ENCODE measurements at regions not wholly inside any gene's neighbourhood (a gene's known extent, or its start where the extent isn't known, plus 50 kb on each side); places are given as distances from the start of the nearest gene placed in this dataset.

DNA sequence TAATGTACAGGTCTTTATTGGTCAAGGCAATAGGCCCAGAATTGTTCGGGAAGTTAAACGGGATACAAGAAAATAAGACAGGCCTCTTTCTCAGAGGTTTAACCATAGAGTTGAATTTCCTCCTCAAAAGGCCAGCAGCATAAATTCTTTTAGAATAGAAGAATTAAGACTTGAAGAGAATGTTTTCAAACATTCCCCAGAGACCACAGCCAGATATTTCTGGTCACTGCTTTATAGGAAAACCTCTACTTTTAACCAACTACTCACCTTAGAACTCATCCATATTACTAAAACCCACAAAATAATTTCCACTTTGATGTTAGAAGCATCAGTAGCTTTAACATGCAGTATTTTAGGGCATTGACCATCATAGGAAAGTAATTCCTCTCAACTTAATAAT, 317.9 kb downstream of the RAB28 start:
- H3K9ac ChIP-seq (ENCODE audit: low read depth, low read length), result no peak overlapping the region
- no peaks in the 10 kb centered on the region for H3K9me3 ChIP-seq (ENCODE audit: insufficient read depth, low read depth, low read length)
- no peaks in the 10 kb centered on the region for H3K27me3 ChIP-seq (ENCODE audit: insufficient read depth, low read length)
- WGBS, result 93% methylated on average over 2 of the region's 2 CpGs
- no peaks in the 10 kb centered on the region for H3K36me3 ChIP-seq (ENCODE audit: insufficient read depth, low read length)
- H3K4me3 ChIP-seq (ENCODE audit: low read length), result no peak overlapping the region
- no peaks in the 10 kb centered on the region for H3K4me1 ChIP-seq (ENCODE audit: insufficient read depth, low read length)
- H3K27ac ChIP-seq (ENCODE audit: low read depth, low read length), result no peak overlapping the region

DNA sequence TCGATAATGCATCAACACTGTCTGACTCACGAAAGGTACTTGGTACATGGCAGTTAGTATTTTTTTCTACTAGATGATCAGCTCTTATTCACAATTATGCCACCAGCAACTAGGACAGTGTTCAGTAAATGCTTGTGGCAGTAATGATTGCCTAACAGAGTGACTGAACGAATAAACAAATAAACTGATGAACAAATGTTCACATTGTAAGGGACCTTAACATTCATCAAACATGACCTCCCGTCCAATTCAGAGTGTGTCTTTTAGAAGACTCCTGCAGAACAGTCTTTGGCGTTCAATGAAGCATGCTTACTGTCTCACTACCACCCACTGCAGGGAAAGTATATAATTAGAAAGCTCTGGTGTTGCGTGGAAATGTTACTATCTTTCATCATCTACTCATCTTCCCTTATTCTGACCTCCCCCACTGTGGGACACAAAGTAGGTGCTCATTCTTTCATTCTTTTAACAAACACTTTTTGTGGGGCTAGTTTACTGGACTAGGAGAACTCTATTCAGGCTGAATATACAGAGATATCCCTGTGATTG, 319.3 kb downstream of the RAB28 start:
- Histone ChIP-seq H3K9me3 (ENCODE audit: insufficient read depth, low read depth, low read length) (no peaks in the 10 kb centered on the region), H3K9ac (ENCODE audit: low read depth, low read length) (no peak overlapping the region), H3K4me1 (ENCODE audit: insufficient read depth, low read length) (no peaks in the 10 kb centered on the region), H3K27ac (ENCODE audit: low read depth, low read length) (no peak overlapping the region), H3K4me3 (ENCODE audit: low read length) (no peak overlapping the region), H3K27me3 (ENCODE audit: insufficient read depth, low read length) (no peaks in the 10 kb centered on the region), H3K36me3 (ENCODE audit: insufficient read depth, low read length) (no peaks in the 10 kb centered on the region)
- WGBS, result 97% methylated on average over 5 of the region's 6 CpGs

DNA sequence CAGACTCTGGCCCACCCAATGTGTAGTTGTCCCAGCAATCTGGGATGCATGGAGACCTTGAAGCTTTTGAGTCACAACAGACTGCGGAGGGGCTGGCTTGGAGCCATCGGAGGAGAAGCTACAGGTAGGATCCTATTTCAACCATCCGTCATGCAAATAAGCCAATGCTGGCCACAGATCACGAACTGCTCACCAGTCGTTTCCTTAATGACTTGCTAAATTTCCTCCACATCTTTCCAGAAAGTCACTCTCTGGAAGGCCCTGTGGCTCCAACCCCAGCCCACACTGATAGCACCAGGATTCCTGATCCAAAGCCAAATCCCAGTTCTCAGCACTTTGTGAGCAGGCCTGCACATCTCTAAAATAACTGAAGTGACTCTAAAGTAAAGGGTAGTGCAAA, 321.3 kb downstream of the RAB28 start:
- WGBS, result 64% methylated on average over 5 of the region's 5 CpGs
- no peak overlapping the region for H3K9ac ChIP-seq (ENCODE audit: low read depth, low read length)
- H3K4me3 ChIP-seq (ENCODE audit: low read length), result no peak overlapping the region
- H3K27ac ChIP-seq (ENCODE audit: low read depth, low read length), result no peak overlapping the region
- H3K36me3 ChIP-seq (ENCODE audit: insufficient read depth, low read length), result no peaks in the 10 kb centered on the region
- no peaks in the 10 kb centered on the region for H3K27me3 ChIP-seq (ENCODE audit: insufficient read depth, low read length)
- no peaks in the 10 kb centered on the region for H3K4me1 ChIP-seq (ENCODE audit: insufficient read depth, low read length)
- no peaks in the 10 kb centered on the region for H3K9me3 ChIP-seq (ENCODE audit: insufficient read depth, low read depth, low read length)

DNA sequence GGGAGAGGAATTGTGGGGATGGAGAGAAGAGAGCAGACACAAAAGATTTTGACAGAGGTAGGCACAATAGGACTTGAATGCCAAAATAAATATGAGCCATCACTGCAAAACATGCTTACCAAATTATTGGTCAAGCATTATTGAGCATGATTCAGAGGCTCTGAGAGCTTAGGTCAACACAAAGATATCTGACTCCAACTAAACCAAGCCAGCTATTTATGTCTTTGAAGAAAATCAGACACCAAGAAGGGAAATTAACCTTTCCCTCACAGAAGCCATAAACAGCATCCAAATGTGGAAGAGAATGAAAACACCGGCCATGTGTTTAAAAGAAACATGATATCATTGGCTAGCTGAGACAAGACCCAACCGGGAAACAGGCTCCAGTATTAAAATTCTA, 323.2 kb downstream of the RAB28 start:
- H3K4me3 ChIP-seq (ENCODE audit: low read length), result no peak overlapping the region

DNA sequence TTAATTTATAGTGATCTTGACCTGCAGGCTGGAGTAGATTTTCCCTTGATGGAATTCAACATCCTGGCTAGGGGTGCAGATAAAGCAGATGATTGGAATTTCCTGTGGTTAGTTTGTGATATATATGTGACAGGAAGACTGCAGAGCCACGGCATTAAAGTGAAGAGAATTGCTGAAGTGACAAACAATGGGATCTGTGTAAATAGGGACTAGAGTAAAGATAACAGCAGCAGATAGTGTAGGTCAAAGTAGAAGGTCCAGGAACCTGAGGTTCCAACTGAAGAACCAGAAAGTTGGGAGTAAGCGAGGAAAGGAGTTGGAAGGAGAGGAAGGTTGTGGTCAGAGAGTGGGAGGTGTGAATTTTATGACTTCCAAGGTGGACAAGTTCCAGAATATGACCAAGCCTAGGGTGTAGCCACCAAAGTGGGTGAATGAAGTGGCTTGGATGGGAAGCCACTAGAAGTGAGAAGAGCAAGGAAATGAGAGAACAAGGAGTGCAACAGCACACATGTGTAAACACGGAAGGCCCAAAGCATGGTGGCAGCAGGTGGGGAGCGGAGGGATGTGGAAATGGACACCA, 325.0 kb downstream of the RAB28 start:
- H3K27ac ChIP-seq (ENCODE audit: low read depth, low read length), result no peak overlapping the region
- WGBS, result 91% methylated on average over 4 of the region's 4 CpGs

More for the DNA sequence above, 323.2 kb downstream of the RAB28 start:
- Histone ChIP-seq H3K9ac (ENCODE audit: low read depth, low read length) (no peak overlapping the region), H3K27me3 (ENCODE audit: insufficient read depth, low read length) (no peaks in the 10 kb centered on the region), H3K9me3 (ENCODE audit: insufficient read depth, low read depth, low read length) (no peaks in the 10 kb centered on the region), H3K27ac (ENCODE audit: low read depth, low read length) (no peak overlapping the region), H3K4me1 (ENCODE audit: insufficient read depth, low read length) (no peaks in the 10 kb centered on the region), H3K36me3 (ENCODE audit: insufficient read depth, low read length) (no peaks in the 10 kb centered on the region)
- 100% methylated on average over 1 of the region's 2 CpGs for WGBS

DNA sequence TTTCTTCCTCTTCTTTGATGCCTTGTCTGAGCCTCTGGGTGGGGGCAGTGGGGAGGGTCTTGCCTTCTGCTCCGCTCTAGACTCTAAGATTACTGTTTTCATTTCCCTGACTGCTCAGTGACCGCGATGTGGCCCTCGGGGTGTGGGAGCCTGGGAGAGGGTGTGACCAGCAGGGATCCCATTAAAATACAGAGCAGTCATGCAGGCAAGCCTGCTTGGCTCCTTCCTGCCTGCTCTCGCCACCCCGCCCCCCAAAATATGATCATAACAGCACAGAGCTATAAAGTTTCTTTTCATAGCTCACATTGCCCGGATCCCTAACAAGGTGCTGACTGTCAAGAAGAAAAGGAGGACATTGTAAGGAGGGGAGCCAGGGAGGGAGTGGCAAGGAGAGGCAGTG, 332.9 kb downstream of the RAB28 start:
- no peaks in the 10 kb centered on the region for H3K36me3 ChIP-seq (ENCODE audit: insufficient read depth, low read length)
- H3K27ac ChIP-seq (ENCODE audit: low read depth, low read length), result no peak overlapping the region
- no peak overlapping the region for H3K9ac ChIP-seq (ENCODE audit: low read depth, low read length)
- H3K4me3 ChIP-seq (ENCODE audit: low read length), result no peak overlapping the region
- no peaks in the 10 kb centered on the region for H3K9me3 ChIP-seq (ENCODE audit: insufficient read depth, low read depth, low read length)
- WGBS, result 71% methylated on average over 7 of the region's 7 CpGs
- no peaks in the 10 kb centered on the region for H3K4me1 ChIP-seq (ENCODE audit: insufficient read depth, low read length)
- H3K27me3 ChIP-seq (ENCODE audit: insufficient read depth, low read length), result no peaks in the 10 kb centered on the region

More for the DNA sequence above, 325.0 kb downstream of the RAB28 start:
- no peaks in the 10 kb centered on the region for H3K4me1 ChIP-seq (ENCODE audit: insufficient read depth, low read length)
- H3K9me3 ChIP-seq (ENCODE audit: insufficient read depth, low read depth, low read length), result no peaks in the 10 kb centered on the region
- H3K36me3 ChIP-seq (ENCODE audit: insufficient read depth, low read length), result no peaks in the 10 kb centered on the region
- H3K27me3 ChIP-seq (ENCODE audit: insufficient read depth, low read length), result no peaks in the 10 kb centered on the region
- no peak overlapping the region for H3K4me3 ChIP-seq (ENCODE audit: low read length)
- H3K9ac ChIP-seq (ENCODE audit: low read depth, low read length), result no peak overlapping the region

DNA sequence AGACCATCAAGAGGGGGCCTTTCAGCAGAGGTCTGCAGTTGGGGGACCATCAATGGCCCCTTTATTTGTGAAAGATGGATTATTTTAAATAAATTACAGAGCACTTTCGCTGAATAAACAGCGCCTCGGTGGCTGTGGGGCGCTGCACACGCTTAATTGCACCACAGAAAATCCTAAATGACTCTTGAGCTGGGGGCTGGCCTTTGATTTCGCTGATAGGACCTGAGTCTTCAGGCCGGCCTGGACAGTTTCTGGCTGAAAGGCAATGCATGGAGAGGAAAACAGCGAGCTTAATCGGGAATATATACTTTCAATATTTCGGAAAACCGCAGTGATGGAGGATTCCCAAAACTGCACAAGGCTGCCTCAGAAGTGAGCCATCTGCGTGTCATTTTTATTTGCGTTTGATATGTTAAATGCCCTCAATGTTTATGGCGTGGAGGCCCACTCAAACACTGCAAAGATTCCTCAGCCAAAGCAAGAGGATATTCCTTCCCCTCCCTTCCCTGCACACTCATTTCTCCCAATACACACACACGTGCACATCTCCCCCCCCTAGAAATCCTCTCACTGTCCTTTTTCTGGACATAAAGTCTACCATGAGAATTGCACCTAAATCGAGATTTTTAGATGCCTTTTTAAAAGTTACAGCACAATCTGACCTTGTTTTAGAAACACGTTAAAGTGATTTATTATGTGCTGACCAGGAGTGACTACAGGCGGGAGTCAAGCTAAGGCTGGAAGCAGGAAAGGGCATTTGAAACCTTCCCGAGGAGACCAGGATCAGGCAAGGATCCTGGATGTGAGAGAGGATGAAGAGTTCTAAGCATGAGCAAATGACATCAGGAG, 340.7 kb downstream of the RAB28 start:
- Histone ChIP-seq H3K4me1 (ENCODE audit: insufficient read depth, low read length) (no peaks in the 10 kb centered on the region), H3K27me3 (ENCODE audit: insufficient read depth, low read length) (no peaks in the 10 kb centered on the region), H3K9ac (ENCODE audit: low read depth, low read length) (no peak overlapping the region), H3K36me3 (ENCODE audit: insufficient read depth, low read length) (no peaks in the 10 kb centered on the region), H3K9me3 (ENCODE audit: insufficient read depth, low read depth, low read length) (no peaks in the 10 kb centered on the region), H3K4me3 (ENCODE audit: low read length) (no peak overlapping the region), H3K27ac (ENCODE audit: low read depth, low read length) (no peak overlapping the region)
- 92% methylated on average over 19 of the region's 19 CpGs for WGBS

DNA sequence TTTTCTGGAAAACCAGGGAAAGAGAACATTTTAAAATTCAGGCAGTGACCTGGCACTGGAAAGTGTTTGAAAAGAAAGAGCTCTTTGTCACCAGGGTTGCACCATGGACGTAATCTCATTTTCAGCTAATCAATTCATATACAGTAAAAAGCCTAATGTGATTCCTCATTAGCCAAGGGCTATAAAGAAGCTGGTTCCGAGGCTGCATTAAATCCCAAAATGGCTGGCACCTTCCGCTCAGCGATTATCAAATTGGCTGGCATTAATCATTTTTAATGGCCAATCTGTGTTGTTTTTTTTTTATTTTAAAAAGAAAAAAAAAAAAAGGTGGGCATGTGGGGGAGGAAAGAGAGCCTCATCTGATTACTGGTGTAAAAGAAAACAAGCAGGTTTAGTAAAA, 341.4 kb downstream of the RAB28 start:
- no peaks in the 10 kb centered on the region for H3K36me3 ChIP-seq (ENCODE audit: insufficient read depth, low read length)
- no peak overlapping the region for H3K9ac ChIP-seq (ENCODE audit: low read depth, low read length)
- no peaks in the 10 kb centered on the region for H3K27me3 ChIP-seq (ENCODE audit: insufficient read depth, low read length)
- no peaks in the 10 kb centered on the region for H3K4me1 ChIP-seq (ENCODE audit: insufficient read depth, low read length)
- no peaks in the 10 kb centered on the region for H3K9me3 ChIP-seq (ENCODE audit: insufficient read depth, low read depth, low read length)
- H3K4me3 ChIP-seq (ENCODE audit: low read length), result no peak overlapping the region
- 92% methylated on average over 4 of the region's 4 CpGs for WGBS
- H3K27ac ChIP-seq (ENCODE audit: low read depth, low read length), result no peak overlapping the region

DNA sequence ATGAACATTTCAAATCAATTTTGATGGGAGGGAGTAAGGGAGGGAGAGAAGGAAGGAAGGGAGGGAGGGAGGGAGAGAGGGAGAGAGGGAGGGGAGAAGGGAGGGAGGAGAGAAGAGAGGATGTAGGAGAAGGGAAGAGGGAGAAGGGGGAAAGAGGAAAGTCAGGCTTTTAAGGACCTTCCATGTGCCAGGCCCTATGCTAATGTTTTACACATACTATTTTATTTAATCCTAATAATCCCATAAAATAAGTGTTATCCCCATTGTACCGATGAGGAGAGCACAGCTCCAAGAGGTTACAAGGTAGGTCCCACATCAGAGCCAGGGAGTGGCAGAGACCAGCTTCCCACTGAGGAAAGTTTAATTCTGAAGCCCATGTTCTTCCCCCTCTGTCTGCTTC, 341.9 kb downstream of the RAB28 start:
- no peaks in the 10 kb centered on the region for H3K27me3 ChIP-seq (ENCODE audit: insufficient read depth, low read length)
- H3K4me3 ChIP-seq (ENCODE audit: low read length), result no peak overlapping the region
- H3K4me1 ChIP-seq (ENCODE audit: insufficient read depth, low read length), result no peaks in the 10 kb centered on the region
- no peak overlapping the region for H3K27ac ChIP-seq (ENCODE audit: low read depth, low read length)
- no peaks in the 10 kb centered on the region for H3K9me3 ChIP-seq (ENCODE audit: insufficient read depth, low read depth, low read length)
- 94% methylated on average over 1 of the region's 1 CpG for WGBS
- no peaks in the 10 kb centered on the region for H3K36me3 ChIP-seq (ENCODE audit: insufficient read depth, low read length)
- H3K9ac ChIP-seq (ENCODE audit: low read depth, low read length), result no peak overlapping the region

DNA sequence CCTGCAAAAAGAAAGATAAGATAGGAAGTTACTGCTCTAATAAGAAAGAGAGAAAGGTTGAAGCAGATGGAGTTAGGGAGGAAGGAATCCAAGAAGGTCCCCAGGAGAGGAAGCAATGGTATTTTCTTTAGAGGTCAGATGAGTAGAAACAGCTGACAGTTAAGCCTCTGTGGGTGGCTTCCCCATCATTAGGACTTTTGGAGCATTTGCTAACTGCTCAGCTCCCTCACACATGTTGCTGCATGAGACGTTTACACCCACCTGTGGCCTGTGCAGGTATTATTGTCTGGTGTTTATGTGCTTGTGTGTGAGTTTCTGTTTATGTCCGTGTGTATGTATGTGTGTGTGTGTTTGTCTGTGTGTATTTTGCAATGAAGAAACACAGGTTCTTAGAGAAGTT, 346.8 kb downstream of the RAB28 start:
- WGBS, result 88% methylated on average over 2 of the region's 2 CpGs
- Histone ChIP-seq H3K36me3 (ENCODE audit: insufficient read depth, low read length) (no peaks in the 10 kb centered on the region), H3K9ac (ENCODE audit: low read depth, low read length) (no peak overlapping the region), H3K4me3 (ENCODE audit: low read length) (no peak overlapping the region), H3K27me3 (ENCODE audit: insufficient read depth, low read length) (no peaks in the 10 kb centered on the region), H3K9me3 (ENCODE audit: insufficient read depth, low read depth, low read length) (no peaks in the 10 kb centered on the region), H3K27ac (ENCODE audit: low read depth, low read length) (no peak overlapping the region), H3K4me1 (ENCODE audit: insufficient read depth, low read length) (no peaks in the 10 kb centered on the region)

DNA sequence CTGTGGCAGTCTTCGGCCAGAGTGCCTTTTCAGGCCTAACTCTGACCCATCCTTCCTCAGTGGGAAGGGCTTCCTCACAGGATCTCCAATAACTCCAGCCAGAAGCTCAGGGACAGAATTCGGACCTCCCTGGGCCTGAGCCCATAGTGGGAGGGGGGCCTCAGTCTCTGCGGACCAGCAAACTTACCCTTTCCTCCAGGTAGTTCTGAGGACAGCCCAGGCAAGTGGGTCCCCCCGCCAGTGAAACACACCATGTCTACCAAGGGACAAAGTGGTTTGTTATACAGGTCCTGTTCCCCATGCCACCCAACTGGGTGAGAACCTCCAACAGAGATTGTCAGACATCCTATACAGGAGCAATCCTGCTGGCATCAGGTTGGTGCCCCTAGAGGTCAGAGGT, 350.4 kb downstream of the RAB28 start:
- Histone ChIP-seq H3K27ac (ENCODE audit: low read depth, low read length) (no peak overlapping the region), H3K27me3 (ENCODE audit: insufficient read depth, low read length) (no peaks in the 10 kb centered on the region), H3K4me1 (ENCODE audit: insufficient read depth, low read length) (no peaks in the 10 kb centered on the region), H3K9me3 (ENCODE audit: insufficient read depth, low read depth, low read length) (no peaks in the 10 kb centered on the region), H3K4me3 (ENCODE audit: low read length) (no peak overlapping the region), H3K36me3 (ENCODE audit: insufficient read depth, low read length) (no peaks in the 10 kb centered on the region), H3K9ac (ENCODE audit: low read depth, low read length) (no peak overlapping the region)
- 96% methylated on average over 4 of the region's 4 CpGs for WGBS
